A673 (cell line): ENCODE measurements at regions not wholly inside any gene's neighbourhood (a gene's known extent, or its start where the extent isn't known, plus 50 kb on each side); places are given as distances from the start of the nearest gene placed in this dataset.

Source experiments
- BruUV-seq: library from RNA; stranded (reverse); fragments of 400-500 nt; replicated peaks from 2 replicates; lab custom pipeline; 2021; lab: Mats Ljungman, UMichigan
- CTCF ChIA-PET: fragments of 300-600 bp; sonication (Branson Sonifier 250); formaldehyde crosslinking; loops from one replicate; lab custom pipeline; 2022; ENCODE audit warnings: antibody characterized with exemption; lab: Charles Lee
- POLR2A ChIA-PET: fragments of 300-600 bp; sonication (Branson Sonifier 250); formaldehyde crosslinking; loops from one replicate; lab custom pipeline; 2022; ENCODE audit warnings: antibody characterized with exemption; ENCODE audit not compliant: low non-redundant PET; lab: Charles Lee
- DNase-seq: peaks from one replicate; pipeline ENCODE4 v3.0.0-alpha.2; 2015; ENCODE audit warnings: low spot score
- H3K27ac ChIP-seq: fragments of 200-600 bp; sonication (generic); 2 replicates; pipeline ENCODE4 v1.5.1; 2016; ENCODE audit warnings: mixed run types, low read depth, mild to moderate bottlenecking, mixed read lengths, antibody characterized with exemption, low read length; ENCODE audit not compliant: poor library complexity, severe bottlenecking
- H3K27me3 ChIP-seq: fragments of 200-600 bp; sonication (generic); replicated peaks from 2 replicates; pipeline ENCODE4 v1.6.1; 2017; ENCODE audit warnings: mixed run types, low read depth, mild to moderate bottlenecking, mixed read lengths, antibody characterized with exemption, low read length; ENCODE audit not compliant: insufficient read depth, poor library complexity
- H3K36me3 ChIP-seq: fragments of 200-600 bp; sonication (generic); 2 replicates; pipeline ENCODE4 v1.6.1; 2016; ENCODE audit warnings: mixed run types, mild to moderate bottlenecking, mixed read lengths, antibody characterized with exemption, low read length; ENCODE audit not compliant: insufficient read depth, poor library complexity, severe bottlenecking
- H3K4me1 ChIP-seq: fragments of 200-600 bp; sonication (generic); 2 replicates; pipeline ENCODE4 v1.6.1; 2017; ENCODE audit warnings: mixed run types, mild to moderate bottlenecking, mixed read lengths, antibody characterized with exemption, low read length; ENCODE audit not compliant: insufficient read depth, poor library complexity, severe bottlenecking
- H3K4me3 ChIP-seq: fragments of 200-600 bp; sonication (generic); 2 replicates; pipeline ENCODE4 v1.5.1; 2016; ENCODE audit warnings: low read depth, mixed run types, mild to moderate bottlenecking, mixed read lengths, low read length; ENCODE audit not compliant: poor library complexity, severe bottlenecking
- H3K9me3 ChIP-seq: fragments of 200-600 bp; sonication (generic); 2 replicates; pipeline ENCODE4 v1.6.1; 2016; ENCODE audit warnings: mixed run types, low read depth, mild to moderate bottlenecking, mixed read lengths, antibody characterized with exemption, low read length; ENCODE audit not compliant: poor library complexity, severe bottlenecking
- CTCF ChIP-seq: fragments of 300-800, 200-600 bp; sonication (generic); conservative IDR thresholded peaks from 2 replicates; pipeline ENCODE4 v1.5.1; 2017; ENCODE audit warnings: low read depth, mild to moderate bottlenecking, antibody characterized with exemption, low read length, moderate library complexity, mixed read lengths
- EZH2 ChIP-seq: fragments of 200-600 bp; sonication (generic); IDR thresholded peaks from 2 replicates; pipeline ENCODE4 v1.6.1; 2017; ENCODE audit warnings: borderline replicate concordance, low read depth, mild to moderate bottlenecking, mixed read lengths, antibody characterized with exemption, low read length; ENCODE audit not compliant: poor library complexity, severe bottlenecking
- intact Hi-C: fragments of 100-400 bp; cut with micrococcal nuclease; formaldehyde crosslinking; loops from one replicate; pipeline ENCODE4 v1.10.0; 2022; ENCODE audit not compliant: unreplicated experiment

GRCh38 chr5:114120166-114120565 is 241.7 kb upstream of the KCNN2 start:
- no peaks in the 10 kb centered on the region for H3K36me3 ChIP-seq
- H3K4me1 ChIP-seq, result no peaks in the 10 kb centered on the region
- ChIA-PET POLR2A (no interaction called here), CTCF (no interaction called here)
- TF ChIP-seq EZH2, result no peak
- TF ChIP-seq CTCF, result no peak
- no peaks in the 10 kb centered on the region for H3K27me3 ChIP-seq
- intact Hi-C loops, result no loop called here
- no peak overlapping the region for H3K27ac ChIP-seq
- no peak overlapping the region for H3K4me3 ChIP-seq
- no peak for DNase-seq
- H3K9me3 ChIP-seq, result no peaks in the 10 kb centered on the region
- no TSS peak for BruUV-seq

DNA sequence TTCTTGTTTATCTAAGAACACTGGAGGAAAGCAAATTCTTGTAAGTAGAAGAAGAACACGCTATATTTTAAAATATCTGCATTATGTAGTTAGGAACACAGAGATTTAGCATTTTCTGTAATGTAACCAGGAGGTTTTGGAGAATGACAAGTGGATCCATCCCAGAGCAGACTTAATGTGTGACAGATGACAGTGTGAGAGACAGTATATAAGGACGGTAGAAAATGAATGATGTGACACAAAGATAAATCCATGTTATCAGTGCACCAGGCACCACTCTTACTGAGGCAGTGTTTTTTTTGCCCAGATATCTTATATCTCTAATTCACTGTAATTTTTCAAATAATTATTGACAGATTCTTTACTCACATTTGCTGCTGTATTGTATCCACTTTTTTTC is 239.0 kb upstream of the KCNN2 start:
- H3K36me3 ChIP-seq, result no peaks in the 10 kb centered on the region
- no peak for TF ChIP-seq EZH2
- no peak for TF ChIP-seq CTCF
- H3K27ac ChIP-seq, result no peak overlapping the region
- intact Hi-C loops, result no loop called here
- H3K4me1 ChIP-seq, result no peaks in the 10 kb centered on the region
- ChIA-PET POLR2A (no interaction called here), CTCF (no interaction called here)
- BruUV-seq, result no TSS peak
- no peaks in the 10 kb centered on the region for H3K27me3 ChIP-seq
- DNase-seq, result no peak
- no peak overlapping the region for H3K4me3 ChIP-seq
- no peaks in the 10 kb centered on the region for H3K9me3 ChIP-seq

DNA sequence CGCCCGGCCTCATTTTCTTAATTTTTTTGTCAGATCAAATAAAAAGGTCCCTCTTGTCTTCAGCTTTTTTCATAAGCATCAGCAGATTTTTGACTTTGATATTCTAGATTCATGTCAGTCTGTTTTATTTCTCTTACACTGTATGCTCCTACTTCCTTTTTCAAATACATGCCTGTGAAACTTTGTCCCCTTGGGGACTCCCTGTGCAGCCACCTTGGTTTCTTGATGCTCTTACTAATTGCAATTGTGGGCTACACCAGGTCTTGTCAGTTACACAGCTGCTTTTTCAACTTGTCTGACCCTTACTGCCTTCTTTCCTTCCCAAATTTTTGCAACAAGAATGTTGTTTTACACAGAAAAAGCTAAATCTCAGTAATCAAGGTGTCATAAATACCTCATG is 238.2 kb upstream of the KCNN2 start:
- Histone ChIP-seq H3K4me1 (no peaks in the 10 kb centered on the region), H3K4me3 (no peak overlapping the region), H3K9me3 (no peaks in the 10 kb centered on the region), H3K27me3 (no peaks in the 10 kb centered on the region), H3K36me3 (no peaks in the 10 kb centered on the region), H3K27ac (no peak overlapping the region)
- BruUV-seq, result no TSS peak
- intact Hi-C loops, result no loop called here
- no peak for TF ChIP-seq CTCF
- no peak for TF ChIP-seq EZH2
- ChIA-PET POLR2A (no interaction called here), CTCF (no interaction called here)
- DNase-seq, result no peak
